ENCODE measurements at regions not wholly inside any gene's neighbourhood (a gene's known extent, or its start where the extent isn't known, plus 50 kb on each side); places are given as distances from the start of the nearest gene placed in this dataset.
A peak's percentile ranks its signal among the peaks of the same experiment; 100 is the strongest.

DNA sequence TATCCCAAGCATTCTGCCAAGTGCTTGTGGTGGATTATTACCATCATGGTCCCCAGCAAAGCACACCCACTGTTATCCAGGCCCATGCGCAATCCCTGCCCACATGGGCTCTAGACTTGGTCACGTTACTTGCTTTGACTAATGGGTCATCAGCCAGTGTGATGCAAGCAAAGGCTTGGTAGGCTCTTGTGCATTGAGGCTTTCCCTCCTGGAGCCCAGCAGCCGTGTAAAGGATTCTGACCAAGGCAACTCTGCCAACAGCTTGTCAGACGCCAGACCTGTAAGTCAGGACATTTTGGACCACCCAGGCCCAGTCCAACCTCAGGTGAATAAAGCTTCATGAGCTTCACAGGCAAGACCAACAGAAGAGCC is 93.9 kb downstream of the ABHD5 start:
- H3K14ac ChIP-seq (replicated peaks; ENCODE audit: low read depth, low read length), result no peak overlapping the region
- no peaks in the 10 kb centered on the region for H3K9me3 ChIP-seq (ENCODE audit: control insufficient read depth, insufficient read depth, low read length)
- no TSS peak for BruUV-seq (replicated peaks)
- in situ Hi-C loops (cut with MboI; ENCODE audit: low sequenced_read_pairs), result no loop called here
- H2BK15ac ChIP-seq (ENCODE audit: low read depth, low read length), result no peak overlapping the region
- H2AK9ac ChIP-seq (replicated peaks; ENCODE audit: low read depth, low read length, poor library complexity), result no peak overlapping the region
- intact Hi-C loops (cut with micrococcal nuclease), result no loop called here
- ChIA-PET POLR2A (ENCODE audit: unreplicated experiment) (no interaction called here), CTCF (no interaction called here)
- H4K8ac ChIP-seq (ENCODE audit: low read depth in 2 of 2, low read length in 2 of 2), result no peak overlapping the region
- TF ChIP-seq RAD21 (IDR thresholded peaks at IDR 0.05; ENCODE audit: low read length) (no peak), CEBPB (IDR thresholded peaks at IDR 0.05; ENCODE audit: low read depth, low read length) (no peak), MXI1 (IDR thresholded peaks at IDR 0.05; ENCODE audit: borderline replicate concordance, low read depth, low read length) (no peak), RCOR1 (IDR thresholded peaks at IDR 0.05; ENCODE audit: insufficient replicate concordance, low read length) (no peak), POLR2A (IDR thresholded peaks at IDR 0.05; ENCODE audit: low read depth, low read length) (no peak), BHLHE40 (IDR thresholded peaks at IDR 0.05; ENCODE audit: low read depth, low read length) (no peak), FOS (IDR thresholded peaks at IDR 0.05; ENCODE audit: low read depth, low read length) (no peak), MAFK (IDR thresholded peaks at IDR 0.05; ENCODE audit: low read depth, low read length) (no peak), NFE2L2 (IDR thresholded peaks at IDR 0.05; ENCODE audit: low read depth, low read length) (no peak), CHD1 (IDR thresholded peaks at IDR 0.05; ENCODE audit: low read depth, low read length) (no peak), SMC3 (IDR thresholded peaks at IDR 0.05; ENCODE audit: low read depth, low read length) (no peak), RFX5 (IDR thresholded peaks at IDR 0.05; ENCODE audit: low read depth, low read length) (no peak), MAZ (IDR thresholded peaks at IDR 0.05; ENCODE audit: borderline replicate concordance, low read depth, low read length) (no peak)
- TF ChIP-seq, protein P1, sequence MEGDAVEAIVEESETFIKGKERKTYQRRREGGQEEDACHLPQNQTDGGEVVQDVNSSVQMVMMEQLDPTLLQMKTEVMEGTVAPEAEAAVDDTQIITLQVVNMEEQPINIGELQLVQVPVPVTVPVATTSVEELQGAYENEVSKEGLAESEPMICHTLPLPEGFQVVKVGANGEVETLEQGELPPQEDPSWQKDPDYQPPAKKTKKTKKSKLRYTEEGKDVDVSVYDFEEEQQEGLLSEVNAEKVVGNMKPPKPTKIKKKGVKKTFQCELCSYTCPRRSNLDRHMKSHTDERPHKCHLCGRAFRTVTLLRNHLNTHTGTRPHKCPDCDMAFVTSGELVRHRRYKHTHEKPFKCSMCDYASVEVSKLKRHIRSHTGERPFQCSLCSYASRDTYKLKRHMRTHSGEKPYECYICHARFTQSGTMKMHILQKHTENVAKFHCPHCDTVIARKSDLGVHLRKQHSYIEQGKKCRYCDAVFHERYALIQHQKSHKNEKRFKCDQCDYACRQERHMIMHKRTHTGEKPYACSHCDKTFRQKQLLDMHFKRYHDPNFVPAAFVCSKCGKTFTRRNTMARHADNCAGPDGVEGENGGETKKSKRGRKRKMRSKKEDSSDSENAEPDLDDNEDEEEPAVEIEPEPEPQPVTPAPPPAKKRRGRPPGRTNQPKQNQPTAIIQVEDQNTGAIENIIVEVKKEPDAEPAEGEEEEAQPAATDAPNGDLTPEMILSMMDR (conservative IDR thresholded peaks at IDR 0.05; ENCODE audit: low read depth, low read length), result no peak
- TF ChIP-seq, protein P2, sequence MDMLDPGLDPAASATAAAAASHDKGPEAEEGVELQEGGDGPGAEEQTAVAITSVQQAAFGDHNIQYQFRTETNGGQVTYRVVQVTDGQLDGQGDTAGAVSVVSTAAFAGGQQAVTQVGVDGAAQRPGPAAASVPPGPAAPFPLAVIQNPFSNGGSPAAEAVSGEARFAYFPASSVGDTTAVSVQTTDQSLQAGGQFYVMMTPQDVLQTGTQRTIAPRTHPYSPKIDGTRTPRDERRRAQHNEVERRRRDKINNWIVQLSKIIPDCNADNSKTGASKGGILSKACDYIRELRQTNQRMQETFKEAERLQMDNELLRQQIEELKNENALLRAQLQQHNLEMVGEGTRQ (IDR thresholded peaks at IDR 0.05; ENCODE audit: low read depth, low read length), result no peak
- H3K4me2 ChIP-seq (ENCODE audit: low read depth, low read length), result no peak overlapping the region
- H3K4me3 ChIP-seq (ENCODE audit: insufficient read depth, low read depth, low read length), result no peak overlapping the region
- H3K9me1 ChIP-seq (ENCODE audit: insufficient read depth, low read length), result no peaks in the 10 kb centered on the region; the same call in 1 of the 2 replicates
- H3K27ac ChIP-seq (ENCODE audit: insufficient read depth, low read length), result no peak overlapping the region
- no peak overlapping the region for H3K4ac ChIP-seq (ENCODE audit: low read depth, low read length)
- WGBS, 2 experiments (ENCODE audit: extremely low coverage in 2 of 2, insufficient read length in 1 of 2), result 57% methylated on average over 2 of the region's 4 CpGs; no CpG with 5 or more reads in 1 of the 2 experiments
- no peak overlapping the region for H2AK5ac ChIP-seq (ENCODE audit: low read depth, low read length)
- dilution Hi-C loops (cut with HindIII; ENCODE audit: low sequenced_read_pairs, unreplicated experiment), result no loop called here
- peaks cover 35% of the 10 kb centered on the region for H3K27me3 ChIP-seq (ENCODE audit: control insufficient read depth, insufficient read depth, low read length)
- H3K4me1 ChIP-seq (ENCODE audit: control insufficient read depth, insufficient read depth, low read length), result no peaks in the 10 kb centered on the region
- no peaks in the 10 kb centered on the region for H3K36me3 ChIP-seq (ENCODE audit: control insufficient read depth, insufficient read depth, low read length)
- H3K9ac ChIP-seq (ENCODE audit: low read depth, low read length), result no peak overlapping the region
- no peak overlapping the region for H4K91ac ChIP-seq (ENCODE audit: insufficient read depth, low read depth, low read length)
- no peak overlapping the region for H3K23ac ChIP-seq (ENCODE audit: low read depth, low read length)
- no peak overlapping the region for H2BK120ac ChIP-seq (ENCODE audit: low read depth, low read length)
- DNase-seq (no peak), ATAC-seq (ENCODE audit: low read depth) (no peak)
- H4K20me1 ChIP-seq (ENCODE audit: insufficient read depth, low read length), result no peaks in the 10 kb centered on the region
- no peak overlapping the region for H3K18ac ChIP-seq (ENCODE audit: low read depth, low read length)
- no peak overlapping the region for H4K5ac ChIP-seq (ENCODE audit: low read depth, low read length)
- H2BK5ac ChIP-seq (ENCODE audit: low read depth, low read length, poor library complexity, severe bottlenecking), result no peak overlapping the region
- H2AFZ ChIP-seq (replicated peaks; ENCODE audit: low read length, poor library complexity), result peak overlapping the region; percentile 41
- no peak overlapping the region for H3K56ac ChIP-seq (ENCODE audit: extremely low read depth, insufficient read depth, low read length)
- no peak overlapping the region for H2BK20ac ChIP-seq (ENCODE audit: low read depth, low read length)
- H3K79me1 ChIP-seq (ENCODE audit: low read depth in 1 of 2, low read length in 2 of 2), result no peaks in the 10 kb centered on the region

Measured in IMR-90 (cell line).